ENCODE measurements at regions not wholly inside any gene's neighbourhood (a gene's known extent, or its start where the extent isn't known, plus 50 kb on each side); places are given as distances from the start of the nearest gene placed in this dataset.

GRCh38 chr4:23062188-23062587, 369.5 kb downstream of the GBA3 start:
- FAIRE-seq (no peak), DNase-seq (ENCODE audit: insufficient read length, low spot score) (no peak)
- TF ChIP-seq PAX5 (IDR thresholded peaks at IDR 0.05; ENCODE audit: insufficient read depth, low read length, severe bottlenecking): no peak
- TF ChIP-seq POLR2A (IDR thresholded peaks at IDR 0.05; ENCODE audit: low read depth, low read length): no peak
- TF ChIP-seq POLR2AphosphoS5 (IDR thresholded peaks at IDR 0.05; ENCODE audit: low read depth, low read length): no peak
- no peak for TF ChIP-seq SPI1 (IDR thresholded peaks at IDR 0.05; ENCODE audit: low read depth, low read length)
- TF ChIP-seq POU2F2 (IDR thresholded peaks at IDR 0.05; ENCODE audit: low read depth, low read length): no peak
- no peak for TF ChIP-seq TAF1 (IDR thresholded peaks at IDR 0.05; ENCODE audit: low read depth, low read length)

DNA sequence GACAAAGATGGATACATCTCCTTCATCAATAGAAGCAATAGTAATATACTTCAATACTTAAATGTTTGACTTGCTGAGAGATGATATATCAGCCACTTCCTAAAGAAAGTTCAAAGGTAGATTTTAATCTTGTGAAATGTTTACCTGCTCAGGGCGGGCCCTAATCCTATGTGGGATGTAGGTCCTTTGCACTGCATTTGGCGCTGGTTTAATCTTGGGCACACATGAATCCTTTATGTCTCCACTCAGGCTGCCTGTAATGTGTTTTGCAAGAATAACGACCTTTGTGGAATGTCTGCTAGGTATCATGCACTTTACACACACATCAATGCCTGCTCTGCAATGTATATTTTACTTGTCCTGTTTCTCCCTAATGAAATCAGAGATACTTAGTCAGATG, 368.7 kb downstream of the GBA3 start:
- no peak for DNase-seq (ENCODE audit: insufficient read length, low spot score)
- no peak for FAIRE-seq
- no peak for TF ChIP-seq PAX5 (IDR thresholded peaks at IDR 0.05; ENCODE audit: insufficient read depth, low read length, severe bottlenecking)
- no peak for TF ChIP-seq TAF1 (IDR thresholded peaks at IDR 0.05; ENCODE audit: low read depth, low read length)
- no peak for TF ChIP-seq SPI1 (IDR thresholded peaks at IDR 0.05; ENCODE audit: low read depth, low read length)
- no peak for TF ChIP-seq POU2F2 (IDR thresholded peaks at IDR 0.05; ENCODE audit: low read depth, low read length)
- no peak for TF ChIP-seq POLR2A (IDR thresholded peaks at IDR 0.05; ENCODE audit: low read depth, low read length)
- no peak for TF ChIP-seq POLR2AphosphoS5 (IDR thresholded peaks at IDR 0.05; ENCODE audit: low read depth, low read length)

DNA sequence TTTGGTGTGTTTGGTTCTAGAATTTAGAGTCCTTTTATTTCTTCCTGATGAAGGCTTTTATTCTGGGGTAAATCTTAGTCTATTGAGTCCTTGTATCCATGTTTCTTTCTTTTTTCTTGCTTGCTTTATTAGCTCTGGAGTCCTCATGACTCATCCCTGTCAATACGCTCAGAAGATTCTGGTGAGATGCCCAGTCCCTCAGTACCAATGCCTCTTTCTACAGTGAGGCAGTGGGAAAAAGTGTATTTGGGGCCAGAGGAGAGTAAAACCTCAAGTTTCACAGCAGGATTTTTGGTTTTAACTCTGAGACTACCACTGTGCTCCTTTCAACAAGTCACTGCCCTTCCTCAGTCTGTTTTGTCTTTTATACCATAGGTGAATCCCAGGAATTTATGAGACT, 368.0 kb downstream of the GBA3 start:
- TF ChIP-seq PAX5 (IDR thresholded peaks at IDR 0.05; ENCODE audit: insufficient read depth, low read length, severe bottlenecking): no peak
- DNase-seq (ENCODE audit: insufficient read length, low spot score): no peak
- no peak for FAIRE-seq

DNA sequence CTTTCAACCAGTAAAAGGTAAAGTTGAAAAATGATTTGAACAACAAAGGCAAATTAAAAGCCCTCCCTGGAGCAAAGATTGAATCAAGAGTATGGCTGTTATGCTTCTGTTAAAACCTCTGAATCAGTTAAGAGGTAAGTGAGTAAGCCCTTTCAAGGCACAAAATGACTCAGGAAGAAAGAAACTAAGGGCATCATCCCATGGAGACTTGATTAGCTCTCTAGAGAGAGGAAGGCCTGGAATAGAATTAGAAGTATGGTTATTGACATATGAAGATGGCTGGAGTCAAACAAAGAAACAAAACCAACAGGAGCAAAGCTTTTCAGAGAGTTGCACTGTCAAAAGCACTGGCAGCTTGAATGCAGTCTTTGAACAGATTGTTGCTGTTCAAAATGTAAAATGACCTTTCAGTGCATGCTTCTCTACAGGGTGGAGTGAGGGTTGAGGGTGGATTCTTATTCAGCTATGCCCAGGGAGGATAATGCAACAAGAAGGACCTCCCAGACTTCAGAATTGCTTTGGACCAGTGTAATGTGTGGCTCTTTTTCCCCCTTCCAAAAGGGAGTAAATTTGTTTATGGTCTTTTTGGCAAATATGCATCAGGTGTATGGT, 365.5 kb downstream of the GBA3 start:
- TF ChIP-seq PAX5 (IDR thresholded peaks at IDR 0.05; ENCODE audit: insufficient read depth, low read length, severe bottlenecking) (no peak), SPI1 (IDR thresholded peaks at IDR 0.05; ENCODE audit: low read depth, low read length) (no peak), POLR2A (IDR thresholded peaks at IDR 0.05; ENCODE audit: low read depth, low read length) (no peak), POU2F2 (IDR thresholded peaks at IDR 0.05; ENCODE audit: low read depth, low read length) (no peak), TAF1 (IDR thresholded peaks at IDR 0.05; ENCODE audit: low read depth, low read length) (no peak), POLR2AphosphoS5 (IDR thresholded peaks at IDR 0.05; ENCODE audit: low read depth, low read length) (no peak)
- no peak for DNase-seq (ENCODE audit: insufficient read length, low spot score)
- FAIRE-seq: no peak

DNA sequence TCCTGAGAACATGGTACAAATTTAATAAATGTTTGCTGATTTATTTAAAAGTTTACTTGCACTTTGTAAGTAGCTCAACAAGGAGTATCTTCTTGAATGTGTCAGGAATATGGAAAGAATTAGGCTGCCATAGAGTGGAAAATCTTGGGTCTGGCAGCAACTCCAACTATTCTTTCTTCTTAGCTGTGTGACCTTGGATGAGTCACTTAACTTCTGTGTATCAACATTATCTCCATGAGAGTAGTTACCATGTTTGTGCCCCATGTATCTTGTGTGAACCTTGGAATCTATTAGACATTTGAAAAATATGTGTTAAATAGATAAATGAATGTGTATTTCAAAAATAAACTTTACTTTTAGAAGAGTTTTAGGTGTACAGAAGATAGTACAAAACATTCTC, 348.8 kb downstream of the GBA3 start:
- no peak for FAIRE-seq
- no peak for DNase-seq (ENCODE audit: insufficient read length, low spot score)

DNA sequence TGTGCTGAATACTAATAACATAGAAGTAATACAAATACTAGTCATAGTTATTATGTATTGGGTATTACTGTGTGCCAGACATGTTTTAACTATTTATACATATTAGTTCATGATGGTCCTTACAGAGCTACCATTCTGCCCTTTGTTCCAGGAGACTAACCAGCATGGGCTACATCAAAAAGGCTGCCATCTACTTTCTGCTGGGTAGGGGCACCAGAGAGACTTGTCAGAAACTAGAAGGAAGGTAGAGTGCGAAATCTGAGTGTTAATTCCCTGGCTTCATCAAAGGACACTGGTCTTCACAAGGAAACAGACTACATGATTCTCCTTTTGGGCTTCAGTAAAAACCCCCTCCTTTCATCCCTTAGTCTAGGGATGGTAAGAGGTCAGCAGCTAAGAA, 347.8 kb downstream of the GBA3 start:
- TF ChIP-seq PAX5 (IDR thresholded peaks at IDR 0.05; ENCODE audit: insufficient read depth, low read length, severe bottlenecking) (no peak), SPI1 (IDR thresholded peaks at IDR 0.05; ENCODE audit: low read depth, low read length) (no peak), POLR2A (IDR thresholded peaks at IDR 0.05; ENCODE audit: low read depth, low read length) (no peak), TAF1 (IDR thresholded peaks at IDR 0.05; ENCODE audit: low read depth, low read length) (no peak), POU2F2 (IDR thresholded peaks at IDR 0.05; ENCODE audit: low read depth, low read length) (no peak), POLR2AphosphoS5 (IDR thresholded peaks at IDR 0.05; ENCODE audit: low read depth, low read length) (no peak)
- no peak for DNase-seq (ENCODE audit: insufficient read length, low spot score)
- no peak for FAIRE-seq

More for the DNA sequence above, 348.8 kb downstream of the GBA3 start:
- TF ChIP-seq SPI1 (IDR thresholded peaks at IDR 0.05; ENCODE audit: low read depth, low read length): no peak
- TF ChIP-seq POLR2A (IDR thresholded peaks at IDR 0.05; ENCODE audit: low read depth, low read length): no peak
- TF ChIP-seq POLR2AphosphoS5 (IDR thresholded peaks at IDR 0.05; ENCODE audit: low read depth, low read length): no peak
- TF ChIP-seq TAF1 (IDR thresholded peaks at IDR 0.05; ENCODE audit: low read depth, low read length): no peak
- TF ChIP-seq PAX5 (IDR thresholded peaks at IDR 0.05; ENCODE audit: insufficient read depth, low read length, severe bottlenecking): no peak
- no peak for TF ChIP-seq POU2F2 (IDR thresholded peaks at IDR 0.05; ENCODE audit: low read depth, low read length)

DNA sequence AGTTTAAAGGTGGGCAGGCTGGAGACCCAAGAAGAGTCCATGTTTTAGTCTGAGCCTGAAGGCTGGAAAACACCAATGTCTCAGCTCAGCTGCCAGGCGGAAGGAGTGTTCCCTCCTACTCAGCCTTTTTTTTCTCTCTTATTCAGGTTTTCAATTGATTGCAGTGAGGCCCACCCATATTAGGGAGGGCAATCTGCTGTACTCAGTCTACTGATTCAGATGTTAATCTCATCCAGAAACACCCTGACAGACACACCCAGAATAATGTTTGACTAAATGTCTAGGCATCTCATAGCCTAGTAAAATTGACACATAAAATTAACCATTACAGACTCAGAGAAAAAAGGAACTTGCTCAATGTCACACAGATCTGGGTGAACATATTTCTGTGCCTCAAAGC, 347.1 kb downstream of the GBA3 start:
- TF ChIP-seq SPI1 (IDR thresholded peaks at IDR 0.05; ENCODE audit: low read depth, low read length): no peak
- no peak for TF ChIP-seq PAX5 (IDR thresholded peaks at IDR 0.05; ENCODE audit: insufficient read depth, low read length, severe bottlenecking)
- TF ChIP-seq POLR2AphosphoS5 (IDR thresholded peaks at IDR 0.05; ENCODE audit: low read depth, low read length): no peak
- TF ChIP-seq POU2F2 (IDR thresholded peaks at IDR 0.05; ENCODE audit: low read depth, low read length): no peak
- no peak for TF ChIP-seq POLR2A (IDR thresholded peaks at IDR 0.05; ENCODE audit: low read depth, low read length)
- TF ChIP-seq TAF1 (IDR thresholded peaks at IDR 0.05; ENCODE audit: low read depth, low read length): no peak
- FAIRE-seq (no peak), DNase-seq (ENCODE audit: insufficient read length, low spot score) (no peak)

DNA sequence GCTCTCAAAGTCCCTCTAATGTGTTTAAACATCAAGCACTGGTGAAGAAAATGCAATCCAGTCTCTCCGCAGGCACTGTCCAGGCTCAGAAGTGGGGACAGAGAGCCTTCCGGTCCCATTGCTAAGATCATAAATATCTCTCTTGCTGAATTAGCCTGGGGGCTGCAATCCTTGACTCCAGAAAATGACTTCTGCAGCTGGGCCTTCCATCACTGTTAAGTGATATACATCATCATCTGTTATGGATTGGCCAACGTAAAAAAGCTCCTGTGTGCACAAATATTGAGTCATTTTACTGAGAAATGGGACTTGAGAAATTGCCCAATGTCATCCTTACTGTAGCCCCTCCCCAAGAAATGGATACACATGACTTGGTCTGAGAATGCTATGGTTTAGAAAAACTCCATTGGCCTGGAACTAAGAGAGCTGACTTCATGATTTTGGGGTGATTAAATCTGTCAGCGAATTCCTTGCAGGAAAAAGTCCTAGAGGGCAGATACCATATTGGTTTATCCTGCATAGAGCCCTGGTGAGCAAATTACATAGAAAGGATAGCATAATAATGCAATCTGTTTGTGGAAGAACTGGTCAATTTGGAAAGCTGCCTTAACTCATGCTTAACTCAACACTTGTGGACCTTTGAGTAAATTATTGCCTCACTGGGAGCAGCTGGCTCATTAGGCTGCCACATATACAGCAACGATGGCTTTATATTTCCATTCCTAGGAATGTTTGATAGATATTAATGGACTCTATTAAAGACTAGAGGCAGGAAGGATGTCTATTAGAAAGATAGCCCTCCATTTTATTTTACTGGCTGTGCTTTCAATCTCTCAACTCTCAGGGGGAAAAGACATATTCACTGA, 346.1 kb downstream of the GBA3 start:
- no peak for FAIRE-seq

GRCh38 chr4:23036921-23037495, 344.3 kb downstream of the GBA3 start:
- FAIRE-seq (no peak), DNase-seq (ENCODE audit: insufficient read length, low spot score) (no peak)
- TF ChIP-seq TAF1 (IDR thresholded peaks at IDR 0.05; ENCODE audit: low read depth, low read length): no peak
- no peak for TF ChIP-seq POLR2A (IDR thresholded peaks at IDR 0.05; ENCODE audit: low read depth, low read length)
- TF ChIP-seq SPI1 (IDR thresholded peaks at IDR 0.05; ENCODE audit: low read depth, low read length): no peak
- no peak for TF ChIP-seq PAX5 (IDR thresholded peaks at IDR 0.05; ENCODE audit: insufficient read depth, low read length, severe bottlenecking)
- TF ChIP-seq POLR2AphosphoS5 (IDR thresholded peaks at IDR 0.05; ENCODE audit: low read depth, low read length): no peak
- TF ChIP-seq POU2F2 (IDR thresholded peaks at IDR 0.05; ENCODE audit: low read depth, low read length): no peak

More for the DNA sequence above, 346.1 kb downstream of the GBA3 start:
- TF ChIP-seq PAX5 (IDR thresholded peaks at IDR 0.05; ENCODE audit: insufficient read depth, low read length, severe bottlenecking) (no peak), SPI1 (IDR thresholded peaks at IDR 0.05; ENCODE audit: low read depth, low read length) (no peak), TAF1 (IDR thresholded peaks at IDR 0.05; ENCODE audit: low read depth, low read length) (no peak), POU2F2 (IDR thresholded peaks at IDR 0.05; ENCODE audit: low read depth, low read length) (no peak), POLR2A (IDR thresholded peaks at IDR 0.05; ENCODE audit: low read depth, low read length) (no peak), POLR2AphosphoS5 (IDR thresholded peaks at IDR 0.05; ENCODE audit: low read depth, low read length) (no peak)
- no peak for DNase-seq (ENCODE audit: insufficient read length, low spot score)

All from GM12891 (cell line).